ENCODE measurements at regions not wholly inside any gene's neighbourhood (a gene's known extent, or its start where the extent isn't known, plus 50 kb on each side); places are given as distances from the start of the nearest gene placed in this dataset.

- TF ChIP-seq CTCF (conservative IDR thresholded peaks at IDR 0.05 in 1 of 2, IDR thresholded peaks at IDR 0.05 in 1 of 2; ENCODE audit: extremely low read depth in 1 of 2, insufficient read depth in 1 of 2, low read depth in 1 of 2, low read length in 2 of 2) = no peak
- TF ChIP-seq EZH2 (IDR thresholded peaks at IDR 0.05; ENCODE audit: borderline replicate concordance, low read length) = no peak
Observed at GRCh38 chr4:134546279-134546678, 344.7 kb upstream of the PABPC4L start.

Measured in mammary epithelial cell (primary cell).